SK-N-SH (cell line): ENCODE measurements at regions not wholly inside any gene's neighbourhood (a gene's known extent, or its start where the extent isn't known, plus 50 kb on each side); places are given as distances from the start of the nearest gene placed in this dataset.

Experiments
- CTCF ChIA-PET: fragments of 300-600, 350-600 bp; formaldehyde crosslinking; extraction: SDS; loops from one replicate; lab custom pipeline; 2021; lab: Yijun Ruan, JAX
- POLR2A ChIA-PET: fragments of 350-600 bp; sonication (Branson Sonifier 250); formaldehyde crosslinking; extraction: SDS; loops from one replicate; lab custom pipeline; 2020; ENCODE audit warnings: antibody characterized with exemption, inconsistent platforms; lab: Yijun Ruan, JAX
- DNase-seq: peaks from one replicate; pipeline ENCODE4 v3.0.0; 2012
- H2AFZ ChIP-seq: fragments of 200-600 bp; sonication (generic); 2 replicates; pipeline ENCODE4 v1.8.1; 2016; ENCODE audit warnings: antibody characterized with exemption, mild to moderate bottlenecking, low read depth
- H3F3A ChIP-seq: fragments of 200-600 bp; sonication (generic); replicated peaks from 2 replicates; pipeline ENCODE3; 2016; ENCODE audit warnings: antibody characterized with exemption, mild to moderate bottlenecking; ENCODE audit not compliant: insufficient read depth
- H3K27ac ChIP-seq, 2 experiments: fragments of 200-500 bp in 1 of 2; fragments of 200-600 bp in 1 of 2; sonication (Bioruptor generic) in 1 of 2; sonication (generic), shearing (Covaris generic) in 1 of 2; 2 replicates each; pipeline versions ENCODE4 v1.5.1 to v1.6.1; 2014 to 2016; ENCODE audit warnings: low read depth in 2 of 2, inconsistent platforms in 1 of 2, low read length in 1 of 2, mild to moderate bottlenecking in 1 of 2, mixed read lengths in 1 of 2
- H3K27me3 ChIP-seq: fragments of 200-600 bp; sonication (generic), shearing (Covaris generic); 2 replicates; pipeline ENCODE4 v1.6.1; 2016; ENCODE audit warnings: mixed run types; ENCODE audit not compliant: insufficient read depth
- H3K36me3 ChIP-seq, 2 experiments: fragments of 200-500 bp in 1 of 2; fragments of 200-600 bp in 1 of 2; sonication (Bioruptor generic) in 1 of 2; sonication (generic) in 1 of 2; replicated peaks in 1 of 2; 2 replicates each; pipeline versions ENCODE3 to v1.5.1; 2014 to 2016; ENCODE audit warnings: low read length in 1 of 2, mild to moderate bottlenecking in 1 of 2; ENCODE audit not compliant: insufficient read depth in 2 of 2, control insufficient read depth in 1 of 2
- H3K4me1 ChIP-seq, 2 experiments: fragments of 200-500 bp in 1 of 2; fragments of 200-600 bp in 1 of 2; sonication (Bioruptor generic) in 1 of 2; sonication (generic), shearing (Covaris generic) in 1 of 2; 2 replicates each; pipeline versions ENCODE4 v1.5.1 to v1.6.1; 2014 to 2016; ENCODE audit warnings: low read depth in 1 of 2, low read length in 1 of 2, mixed run types in 1 of 2; ENCODE audit not compliant: insufficient read depth in 2 of 2, control insufficient read depth in 1 of 2
- H3K4me2 ChIP-seq: fragments of 200-600 bp; sonication (generic), shearing (Covaris generic); 2 replicates; pipeline ENCODE4 v1.6.1; 2017; ENCODE audit warnings: mixed run types
- H3K4me3 ChIP-seq, 2 experiments: fragments of 200-500 bp in 1 of 2; fragments of 200-600 bp in 1 of 2; sonication (Bioruptor generic) in 1 of 2; sonication (generic), shearing (Covaris generic) in 1 of 2; 2 replicates each; pipeline versions ENCODE4 v1.5.1 to v1.8.1; 2014 to 2016; ENCODE audit warnings: low read depth in 2 of 2, inconsistent platforms in 1 of 2, low read length in 1 of 2, mild to moderate bottlenecking in 1 of 2, mixed read lengths in 1 of 2, moderate library complexity in 1 of 2
- H3K79me2 ChIP-seq: fragments of 200-600 bp; sonication (generic); 2 replicates; pipeline ENCODE4 v1.8.1; 2017; ENCODE audit warnings: mild to moderate bottlenecking; ENCODE audit not compliant: insufficient read depth
- H3K9ac ChIP-seq: fragments of 200-600 bp; sonication (generic); 2 replicates; pipeline ENCODE4 v1.6.1; 2017; ENCODE audit warnings: mixed run types
- H3K9me2 ChIP-seq: fragments of 200-600 bp; sonication (generic); 2 replicates; pipeline ENCODE4 v1.6.1; 2017; ENCODE audit warnings: mixed run types
- H3K9me3 ChIP-seq: fragments of 200-600 bp; sonication (generic); 2 replicates; pipeline ENCODE4 v1.6.1; 2017; ENCODE audit warnings: mixed run types, mild to moderate bottlenecking, moderate library complexity
- H4K20me1 ChIP-seq: fragments of 200-600 bp; sonication (generic); 2 replicates; pipeline ENCODE4 v1.6.1; 2017; ENCODE audit warnings: mild to moderate bottlenecking, mixed run types; ENCODE audit not compliant: insufficient read depth
- CHD2 ChIP-seq: fragments of 150-350 bp; IDR thresholded peaks from 2 replicates; pipeline ENCODE4 v1.6.1; 2018; ENCODE audit warnings: low read length; ENCODE audit not compliant: partially characterized antibody
- CTCF ChIP-seq: fragments of 200-600 bp; sonication (generic); IDR thresholded peaks from 2 replicates; pipeline ENCODE4 v1.6.1; 2017; ENCODE audit warnings: antibody characterized with exemption, mild to moderate bottlenecking, moderate library complexity
- ELF1 ChIP-seq: IDR thresholded peaks from 2 replicates; pipeline ENCODE4 v1.4.0; 2012
- EP300 ChIP-seq, 2 experiments: IDR thresholded peaks; 2 replicates each; pipeline versions ENCODE4 v1.4.0 to v1.6.1; 2012; ENCODE audit warnings: borderline replicate concordance in 1 of 2, low read depth in 1 of 2, low read length in 1 of 2
- EZH2phosphoT487 ChIP-seq: fragments of 200-600 bp; sonication (generic); IDR thresholded peaks from 2 replicates; pipeline ENCODE4 v1.6.1; 2017; ENCODE audit warnings: low read depth, mixed run types, mild to moderate bottlenecking, antibody characterized with exemption, moderate library complexity, borderline replicate concordance
- FOXJ3 ChIP-seq: sonication (generic); formaldehyde crosslinking; IDR thresholded peaks from 2 replicates; pipeline ENCODE4 v1.5.1; 2020; ENCODE audit warnings: mild to moderate bottlenecking, missing genetic modification reagents
- FOXM1 ChIP-seq: IDR thresholded peaks from 2 replicates; pipeline ENCODE4 v1.4.0; 2012; ENCODE audit warnings: low read depth, mild to moderate bottlenecking
- IRF3 ChIP-seq: fragments of 150-350 bp; IDR thresholded peaks from 2 replicates; pipeline ENCODE4 v1.6.1; 2016; ENCODE audit warnings: mild to moderate bottlenecking, low read depth, low read length
- JUND ChIP-seq: IDR thresholded peaks from 2 replicates; pipeline ENCODE4 v1.4.0; 2012
- MEF2A ChIP-seq: IDR thresholded peaks from 2 replicates; pipeline ENCODE4 v1.4.0; 2012; ENCODE audit warnings: low read depth, borderline replicate concordance
- NFIC ChIP-seq: IDR thresholded peaks from 2 replicates; pipeline ENCODE4 v1.4.0; 2012; ENCODE audit warnings: borderline replicate concordance
- NRF1 ChIP-seq: IDR thresholded peaks from 2 replicates; pipeline ENCODE4 v1.6.1; 2012; ENCODE audit warnings: low read depth, mild to moderate bottlenecking, low read length
- RXRA ChIP-seq: IDR thresholded peaks from 2 replicates; pipeline ENCODE4 v1.4.0; 2012; ENCODE audit warnings: low read depth, mild to moderate bottlenecking, borderline replicate concordance
- SIN3A ChIP-seq: IDR thresholded peaks from 2 replicates; pipeline ENCODE4 v1.6.1; 2012; ENCODE audit warnings: low read depth, mild to moderate bottlenecking, low read length, moderate library complexity, borderline replicate concordance
- TAF1 ChIP-seq: IDR thresholded peaks from 2 replicates; pipeline ENCODE4 v1.6.1; 2012; ENCODE audit warnings: low read depth, mild to moderate bottlenecking, low read length, moderate library complexity, borderline replicate concordance
- USF1 ChIP-seq: IDR thresholded peaks from 2 replicates; pipeline ENCODE4 v1.4.0; 2012; ENCODE audit warnings: low read depth, borderline replicate concordance
- ZBTB33 ChIP-seq: IDR thresholded peaks from 2 replicates; pipeline ENCODE4 v1.4.0; 2012; ENCODE audit warnings: low read depth, borderline replicate concordance
- WGBS: methylation state at CpG from one replicate; pipeline ENCODE4 v1.1.6; 2017; ENCODE audit warnings: low lambda C conversion rate; 5-methylcytosine and 5-hydroxymethylcytosine counted together

- H3K4me3 ChIP-seq = no peak overlapping the region
- no peaks in the 10 kb centered on the region for H3K36me3 ChIP-seq
- no peak for TF ChIP-seq NRF1
- no peak for TF ChIP-seq EZH2phosphoT487
- TF ChIP-seq NFIC = no peak
- TF ChIP-seq EP300 (IDR thresholded peaks at IDR 0.05; ENCODE audit: borderline replicate concordance in 1 of 2, low read depth in 1 of 2, low read length in 1 of 2) = no peak
- TF ChIP-seq ZBTB33 = no peak
- no peak for TF ChIP-seq RXRA
- TF ChIP-seq MEF2A = no peak
- TF ChIP-seq FOXM1 = no peak
- TF ChIP-seq CHD2 = no peak
- TF ChIP-seq IRF3 = no peak
- peaks cover 0 to 30% of the 10 kb centered on the region in 2 experiments; a peak in 1 of 4 replicates for H3K4me1 ChIP-seq
- H3K79me2 ChIP-seq = no peaks in the 10 kb centered on the region
- peak overlapping the region in 1 of 2 experiments; percentile 13; a peak in 1 of 4 replicates for H3K27ac ChIP-seq
- ChIA-PET POLR2A (interaction anchor here (0.6 to 1.5 kb wide), 3 partner anchors 17 to 53 kb away, joined by 3 to 5 read pairs (median 4); no protein-coding TSS in a partner anchor), CTCF (interaction anchor here (0.9 to 2.8 kb wide), 6 partner anchors 9 to 723 kb away, joined by 3 to 20 read pairs (median 4); no protein-coding TSS in a partner anchor)
- 44% methylated on average over 5 of the region's 9 CpGs for WGBS
- no peak overlapping the region for H2AFZ ChIP-seq
- no peaks in the 10 kb centered on the region for H3F3A ChIP-seq
- peak; percentile 38 for DNase-seq
- H4K20me1 ChIP-seq = 0 out of 2 replicates have a peak, but pooled peaks cover 3% of the 10 kb centered on the region
- no peak overlapping the region for H3K9ac ChIP-seq
- no peak overlapping the region for H3K4me2 ChIP-seq
- H3K9me3 ChIP-seq = no peaks in the 10 kb centered on the region
- H3K9me2 ChIP-seq = no peaks in the 10 kb centered on the region
- H3K27me3 ChIP-seq = no peaks in the 10 kb centered on the region
Observed at GRCh38 chr18:46387441-46388131, 269.4 kb downstream of the LOXHD1 start.

- Histone ChIP-seq H3K9me3 (no peaks in the 10 kb centered on the region), H3K27ac (no peak overlapping the region), H3K4me3 (no peak overlapping the region), H3K9ac (no peak overlapping the region), H3K4me2 (no peak overlapping the region), H3K4me1 (peaks cover 0 to 37% of the 10 kb centered on the region in 2 experiments; a peak in 1 of 4 replicates), H2AFZ (no peak overlapping the region), H3K79me2 (no peaks in the 10 kb centered on the region), H3K9me2 (no peaks in the 10 kb centered on the region), H3K36me3 (no peaks in the 10 kb centered on the region), H4K20me1 (0 out of 2 replicates have a peak, but pooled peaks cover 3% of the 10 kb centered on the region), H3F3A (no peaks in the 10 kb centered on the region), H3K27me3 (no peaks in the 10 kb centered on the region)
- POLR2A ChIA-PET = interaction anchor here (1.5 kb wide), 1 partner anchor 37 kb away, joined by 4 read pairs; no protein-coding TSS in a partner anchor
- CTCF ChIA-PET = interaction anchor here (0.8 to 2.0 kb wide), 6 partner anchors 9 to 724 kb away, joined by 3 to 7 read pairs (median 3); no protein-coding TSS in a partner anchor
- TF ChIP-seq ELF1 (no peak), FOXJ3 (CRISPR knock-in tag) (no peak), USF1 (no peak), FOXM1 (no peak), NRF1 (no peak), CHD2 (no peak), SIN3A (no peak), TAF1 (no peak), JUND (no peak), CTCF (no peak)
- DNase-seq = no peak
- 90% methylated on average over 6 of the region's 6 CpGs for WGBS
Observed at GRCh38 chr18:46388286-46388685, 268.7 kb downstream of the LOXHD1 start.
